Stomach (tissue), 8 donors: ENCODE measurements at regions not wholly inside any gene's neighbourhood (a gene's known extent, or its start where the extent isn't known, plus 50 kb on each side); places are given as distances from the start of the nearest gene placed in this dataset.
A peak's percentile ranks its signal among the peaks of the same experiment; 100 is the strongest.

ENCODE experiments used
- DNase-seq, 2 donors: peaks; one replicate each; pipeline versions ENCODE4 v3.0.0 to v3.0.0-alpha.2; 2013 to 2019
- H3K27ac ChIP-seq, 5 donors: fragments of 200-600 bp in 4 of 5; sonication (generic) in 4 of 5; one replicate each; pipeline ENCODE4 v1.5.1; 2013 to 2019; ENCODE audit warnings: mild to moderate bottlenecking in 1 of 5, moderate library complexity in 1 of 5
- H3K27me3 ChIP-seq, 3 donors: fragments of 200-600 bp; sonication (generic); one replicate each; pipeline ENCODE4 v1.5.1; 2017 to 2019; ENCODE audit warnings: mixed run types in 1 of 3
- H3K36me3 ChIP-seq, 4 donors: fragments of 200-600 bp; sonication (generic); 1 replicate in 3 of 4; 2 replicates in 1 of 4; pipeline ENCODE4 v1.5.1; 2016 to 2019
- H3K4me1 ChIP-seq, 4 donors: fragments of 200-600 bp; sonication (generic); one replicate each; pipeline ENCODE4 v1.5.1; 2016 to 2019
- H3K4me3 ChIP-seq, 4 donors: fragments of 200-600 bp; sonication (generic) in 3 of 4; one replicate each; pipeline ENCODE4 v1.5.1; 2016 to 2019; ENCODE audit warnings: mild to moderate bottlenecking in 1 of 4
- H3K9me3 ChIP-seq, 4 donors: fragments of 200-600 bp; sonication (generic); one replicate each; pipeline ENCODE4 v1.5.1; 2016 to 2019
- CTCF ChIP-seq, 7 experiments: fragments of 450-650 bp in 4 of 7; fragments of 200-600 bp in 3 of 7; sonication (generic) in 3 of 7; IDR thresholded peaks; one replicate each; pipeline ENCODE4 v1.5.1; 2016 to 2019; ENCODE audit warnings: antibody characterized with exemption in 7 of 7, control low read depth in 2 of 7, mild to moderate bottlenecking in 1 of 7
- EP300 ChIP-seq: sonication (generic); formaldehyde crosslinking; IDR thresholded peaks from one replicate; pipeline ENCODE4 v1.6.1; 2017; ENCODE audit warnings: antibody characterized with exemption
- POLR2A ChIP-seq, 4 donors: fragments of 450-650 bp; IDR thresholded peaks; one replicate each; pipeline ENCODE4 v1.6.1; 2016; ENCODE audit warnings: antibody characterized with exemption in 4 of 4, control low read depth in 2 of 4, mild to moderate bottlenecking in 1 of 4, moderate library complexity in 1 of 4
- POLR2AphosphoS5 ChIP-seq, 3 donors: sonication (generic); formaldehyde crosslinking; IDR thresholded peaks; one replicate each; pipeline ENCODE4 v1.6.1; 2016; ENCODE audit warnings: antibody characterized with exemption in 3 of 3
- WGBS, 5 donors: extraction: QIAGEN DNeasy Blood & Tissue Kit in 3 of 5; methylation state at CpG; one replicate each; pipeline versions ENCODE4 v1.1.5 to v1.1.7; 2013 to 2018; 5-methylcytosine and 5-hydroxymethylcytosine counted together
- intact Hi-C: fragments of 100-400 bp; cut with DNase I; formaldehyde crosslinking; loops from one replicate; pipeline ENCODE4 v1.15.1; 2023; ENCODE audit warnings: low total_unique reads
- donor health status: healthy with polysubstance abuse.
- donor health status: Bipolar disorder and iron deficiency.
- donor health status: healthy.

- H3K4me3 ChIP-seq, result no peak overlapping the region
- no peaks in the 10 kb centered on the region for H3K27me3 ChIP-seq
- WGBS, 5 donors, result 10 to 32% (median 17%) methylated on average over 5 of the region's 5 CpGs
- no peaks in the 10 kb centered on the region for H3K36me3 ChIP-seq
- H3K9me3 ChIP-seq, result peaks cover 0 to 26% (median 10%) of the 10 kb centered on the region in 4 donors
- no peak for TF ChIP-seq CTCF (IDR thresholded peaks at IDR 0.05)
- DNase-seq, result peak in 1 of 2 donors; percentile 36
- H3K4me1 ChIP-seq, result no peaks in the 10 kb centered on the region
- no peak overlapping the region for H3K27ac ChIP-seq
- intact Hi-C loops, result no loop called here
Measured at GRCh38 chr1:106268070-106268469, 788.4 kb upstream of the PRMT6 start.

- WGBS, 5 donors, result 68 to 80% (median 74%) methylated on average over 1 of the region's 1 CpG
- intact Hi-C loops, result no loop called here
- H3K4me1 ChIP-seq, result no peaks in the 10 kb centered on the region
- no peak for TF ChIP-seq CTCF (IDR thresholded peaks at IDR 0.05)
- H3K27ac ChIP-seq, result no peak overlapping the region
- no peak overlapping the region for H3K4me3 ChIP-seq
- H3K36me3 ChIP-seq, result no peaks in the 10 kb centered on the region
- H3K27me3 ChIP-seq, result no peaks in the 10 kb centered on the region
- H3K9me3 ChIP-seq, result peaks cover 0 to 4% (median 1%) of the 10 kb centered on the region in 4 donors
- no peak for DNase-seq
Measured at GRCh38 chr1:106276871-106277270, 779.6 kb upstream of the PRMT6 start.

GRCh38 chr1:106277786-106278185 is 778.7 kb upstream of the PRMT6 start:
- 64 to 76% (median 72%) methylated on average over 4 of the region's 4 CpGs for WGBS, 5 donors
- H3K27ac ChIP-seq, result no peak overlapping the region
- H3K36me3 ChIP-seq, result no peaks in the 10 kb centered on the region
- H3K9me3 ChIP-seq, result peaks cover 0 to 10% (median 2%) of the 10 kb centered on the region in 4 donors
- no peak overlapping the region for H3K4me3 ChIP-seq
- intact Hi-C loops, result no loop called here
- no peak for DNase-seq
- TF ChIP-seq CTCF (IDR thresholded peaks at IDR 0.05) (no peak), POLR2A (IDR thresholded peaks at IDR 0.05) (no peak), EP300 (no peak), POLR2AphosphoS5 (IDR thresholded peaks at IDR 0.05) (no peak)
- H3K27me3 ChIP-seq, result no peaks in the 10 kb centered on the region
- no peaks in the 10 kb centered on the region for H3K4me1 ChIP-seq

GRCh38 chr1:106278716-106279115 is 777.8 kb upstream of the PRMT6 start:
- H3K27ac ChIP-seq, result no peak overlapping the region
- no peaks in the 10 kb centered on the region for H3K36me3 ChIP-seq
- 43 to 79% (median 67%) methylated on average over 2 of the region's 2 CpGs for WGBS, 5 donors
- intact Hi-C loops, result no loop called here
- no peak for DNase-seq
- no peak for TF ChIP-seq POLR2AphosphoS5 (IDR thresholded peaks at IDR 0.05)
- TF ChIP-seq CTCF (IDR thresholded peaks at IDR 0.05), result no peak
- TF ChIP-seq EP300, result no peak
- TF ChIP-seq POLR2A (IDR thresholded peaks at IDR 0.05), result no peak
- H3K27me3 ChIP-seq, result no peaks in the 10 kb centered on the region
- no peaks in the 10 kb centered on the region for H3K4me1 ChIP-seq
- peaks cover 0 to 15% (median 2%) of the 10 kb centered on the region in 4 donors for H3K9me3 ChIP-seq
- H3K4me3 ChIP-seq, result no peak overlapping the region
